HG03045 (cell line): ENCODE measurements at regions not wholly inside any gene's neighbourhood (a gene's known extent, or its start where the extent isn't known, plus 50 kb on each side); places are given as distances from the start of the nearest gene placed in this dataset.

ENCODE experiments used
- ATAC-seq: cut with Tn5 transposase; IDR thresholded peaks from one replicate; pipeline ENCODE4 v1.9.1; 2021; ENCODE audit warnings: mild to moderate bottlenecking, moderate library complexity; ENCODE audit not compliant: unreplicated experiment

GRCh38 chr5:163770625-163771024 is 265.2 kb downstream of the MAT2B start:
- no peak for ATAC-seq

GRCh38 chr5:163772241-163772640 is 266.8 kb downstream of the MAT2B start:
- ATAC-seq: no peak

- no peak for ATAC-seq
These were observed 267.2 kb downstream of the MAT2B start for GRCh38 chr5:163772644-163773043.

- ATAC-seq: no peak
These were observed 267.8 kb downstream of the MAT2B start for GRCh38 chr5:163773226-163773625.

GRCh38 chr5:163789870-163790269 is 284.5 kb downstream of the MAT2B start:
- ATAC-seq: no peak

- no peak for ATAC-seq
These were observed 285.1 kb downstream of the MAT2B start for GRCh38 chr5:163790497-163790896.

- ATAC-seq: no peak
These were observed 289.6 kb downstream of the MAT2B start for GRCh38 chr5:163794993-163795392.

- no peak for ATAC-seq
These were observed 302.4 kb downstream of the MAT2B start for GRCh38 chr5:163807781-163808180.

GRCh38 chr5:163809473-163809872 is 304.1 kb downstream of the MAT2B start:
- no peak for ATAC-seq

- ATAC-seq: no peak
These were observed 308.5 kb downstream of the MAT2B start for GRCh38 chr5:163813900-163814299.

- no peak for ATAC-seq
These were observed 309.9 kb downstream of the MAT2B start for GRCh38 chr5:163815240-163815791.

- no peak for ATAC-seq
These were observed 315.7 kb downstream of the MAT2B start for GRCh38 chr5:163821142-163821541.

GRCh38 chr5:163822548-163822947 is 317.1 kb downstream of the MAT2B start:
- no peak for ATAC-seq

- no peak for ATAC-seq
These were observed 320.2 kb downstream of the MAT2B start for GRCh38 chr5:163825661-163826060.

- no peak for ATAC-seq
These were observed 320.8 kb downstream of the MAT2B start for GRCh38 chr5:163826201-163826600.

- ATAC-seq: no peak
These were observed 326.7 kb downstream of the MAT2B start for GRCh38 chr5:163832155-163832554.

- no peak for ATAC-seq
These were observed 333.3 kb downstream of the MAT2B start for GRCh38 chr5:163838738-163839137.

- no peak for ATAC-seq
These were observed 341.1 kb downstream of the MAT2B start for GRCh38 chr5:163846512-163846911.

- ATAC-seq: no peak
These were observed 350.3 kb downstream of the MAT2B start for GRCh38 chr5:163855754-163856153.

GRCh38 chr5:163861670-163862069 is 356.3 kb downstream of the MAT2B start:
- ATAC-seq: no peak

- ATAC-seq: no peak
These were observed 361.9 kb downstream of the MAT2B start for GRCh38 chr5:163867324-163867723.

GRCh38 chr5:163867738-163868137 is 362.3 kb downstream of the MAT2B start:
- no peak for ATAC-seq

- no peak for ATAC-seq
These were observed 364.2 kb downstream of the MAT2B start for GRCh38 chr5:163869581-163869980.
